Activated naive CD4-positive, alpha-beta T cell treated with anti-CD3 and anti-CD28 coated beads, Interleukin-2, amount 10 ng/mL, durations not matched to agents 7 days and 5 days (primary cell): ENCODE measurements at regions not wholly inside any gene's neighbourhood (a gene's known extent, or its start where the extent isn't known, plus 50 kb on each side); places are given as distances from the start of the nearest gene placed in this dataset.

Experiments used
- CTCF ChIA-PET: fragments of 350-600 bp; sonication (Branson Sonifier 250); formaldehyde crosslinking; loops from one replicate; lab custom pipeline; 2021; ENCODE audit warnings: antibody characterized with exemption; lab: Charles Lee
- DNase-seq: peaks from one replicate; pipeline ENCODE4 v3.0.0-alpha.2; 2020
- H3K27ac Mint-ChIP-seq: one replicate; pipeline ENCODE4 v1.8.0; 2021; ENCODE audit warnings: mild to moderate bottlenecking, moderate library complexity, mixed read lengths
- H3K27me3 Mint-ChIP-seq: one replicate; pipeline ENCODE4 v1.8.0; 2021; ENCODE audit warnings: mild to moderate bottlenecking, mixed read lengths
- H3K36me3 Mint-ChIP-seq: one replicate; pipeline ENCODE4 v1.8.0; 2021; ENCODE audit warnings: mixed read lengths
- H3K4me1 Mint-ChIP-seq: one replicate; pipeline ENCODE4 v1.8.0; 2021; ENCODE audit warnings: mixed read lengths
- H3K4me3 Mint-ChIP-seq: one replicate; pipeline ENCODE4 v1.8.0; 2021; ENCODE audit warnings: mild to moderate bottlenecking, moderate library complexity, mixed read lengths
- H3K9me3 Mint-ChIP-seq: one replicate; pipeline ENCODE4 v1.8.0; 2021; ENCODE audit warnings: mixed read lengths

DNA sequence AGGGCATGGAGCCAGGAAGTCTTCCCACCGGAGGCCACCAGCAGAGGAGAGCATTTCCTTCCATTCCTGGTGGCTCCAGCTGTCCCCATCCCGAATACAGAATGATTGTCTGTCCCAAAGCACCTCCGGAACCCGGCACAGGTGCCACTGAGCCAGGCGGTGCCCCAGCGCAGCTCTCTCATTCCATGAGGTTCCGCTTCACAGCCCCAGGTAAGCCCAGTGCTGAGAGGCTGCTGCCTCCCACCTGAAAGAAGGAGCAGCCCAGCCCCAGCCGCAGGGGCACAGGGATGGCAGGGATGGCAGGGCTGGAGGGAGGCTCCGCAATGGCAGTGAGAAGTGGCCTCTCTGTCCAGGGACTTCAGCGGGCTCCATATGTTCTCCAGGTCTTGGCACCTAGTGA lies 162.1 kb upstream of the TCERG1L start:
- no peak overlapping the region for H3K4me3 Mint-ChIP-seq
- H3K36me3 Mint-ChIP-seq = no peaks in the 10 kb centered on the region
- H3K27me3 Mint-ChIP-seq = no peaks in the 10 kb centered on the region
- no peaks in the 10 kb centered on the region for H3K4me1 Mint-ChIP-seq
- H3K9me3 Mint-ChIP-seq = no peaks in the 10 kb centered on the region
- no peak for DNase-seq
- CTCF ChIA-PET = no interaction called here
- H3K27ac Mint-ChIP-seq = no peak overlapping the region

DNA sequence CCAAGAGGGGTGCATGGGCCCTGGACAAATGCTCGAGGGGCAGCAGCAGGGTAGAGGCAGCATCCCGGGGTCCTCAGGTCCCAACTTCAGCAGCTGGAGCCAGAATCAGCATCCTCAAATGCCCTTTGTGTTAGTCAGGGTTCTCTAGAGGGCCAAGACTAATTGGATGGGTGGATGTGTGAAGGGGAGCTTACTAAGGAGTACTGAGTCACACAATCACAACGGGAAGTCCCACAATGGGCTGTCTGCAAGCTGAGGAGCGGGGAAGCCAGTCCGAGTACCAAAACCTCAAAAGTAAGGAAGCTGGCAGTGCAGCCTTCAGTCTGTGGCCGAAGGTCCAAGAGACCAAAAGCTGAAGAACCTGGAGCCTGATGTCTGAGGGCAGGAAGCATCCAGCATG lies 162.9 kb upstream of the TCERG1L start:
- Mint-ChIP-seq H3K9me3 (no peaks in the 10 kb centered on the region), H3K27me3 (no peaks in the 10 kb centered on the region)

DNA sequence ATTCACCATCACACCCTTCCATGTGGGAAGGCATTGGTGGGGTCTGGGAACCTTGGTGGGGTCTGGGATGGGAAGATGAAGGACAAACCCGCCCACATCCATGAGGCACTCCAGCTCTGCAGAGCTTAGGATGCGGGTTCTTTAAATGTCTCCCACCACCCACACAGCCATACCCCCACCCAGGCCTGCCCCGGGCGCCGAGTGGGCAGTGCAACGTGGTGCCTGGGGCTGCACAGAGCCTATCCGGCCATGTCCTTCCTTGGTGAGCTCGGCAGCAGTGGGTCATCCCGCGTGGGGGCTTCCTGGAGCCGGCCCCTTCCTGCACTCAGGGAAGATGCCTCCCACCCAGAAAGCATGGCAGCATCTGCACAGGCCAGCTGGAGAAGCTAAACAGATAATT lies 163.5 kb upstream of the TCERG1L start:
- Mint-ChIP-seq H3K27me3 (no peaks in the 10 kb centered on the region), H3K4me3 (no peak overlapping the region), H3K36me3 (no peaks in the 10 kb centered on the region), H3K4me1 (no peaks in the 10 kb centered on the region), H3K9me3 (no peaks in the 10 kb centered on the region), H3K27ac (no peak overlapping the region)
- CTCF ChIA-PET = no interaction called here
- no peak for DNase-seq

More for the DNA sequence above, 162.9 kb upstream of the TCERG1L start:
- Mint-ChIP-seq H3K4me1 (no peaks in the 10 kb centered on the region), H3K4me3 (no peak overlapping the region), H3K27ac (no peak overlapping the region), H3K36me3 (no peaks in the 10 kb centered on the region)
- DNase-seq = no peak
- CTCF ChIA-PET = no interaction called here

DNA sequence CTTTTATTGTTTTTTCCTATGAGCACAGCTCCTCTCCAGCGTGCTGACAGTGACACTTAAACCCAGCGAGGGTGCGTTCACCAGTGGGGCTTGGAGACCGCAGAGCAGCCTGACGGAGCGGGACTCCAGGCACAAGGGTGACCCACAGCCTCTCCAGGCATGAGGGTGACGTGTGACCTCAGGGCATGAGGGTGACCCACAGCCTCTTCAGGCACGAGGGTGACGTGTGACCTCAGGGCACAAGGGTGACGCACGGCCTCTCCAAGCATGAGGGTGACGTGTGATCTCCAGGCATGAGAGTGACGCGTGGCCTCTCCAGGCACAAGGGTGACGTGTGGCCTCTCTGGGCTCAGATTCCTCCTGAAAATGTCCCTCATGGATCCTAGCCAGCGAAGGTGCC lies 164.3 kb upstream of the TCERG1L start:
- H3K9me3 Mint-ChIP-seq = no peaks in the 10 kb centered on the region
- H3K4me3 Mint-ChIP-seq = no peak overlapping the region

DNA sequence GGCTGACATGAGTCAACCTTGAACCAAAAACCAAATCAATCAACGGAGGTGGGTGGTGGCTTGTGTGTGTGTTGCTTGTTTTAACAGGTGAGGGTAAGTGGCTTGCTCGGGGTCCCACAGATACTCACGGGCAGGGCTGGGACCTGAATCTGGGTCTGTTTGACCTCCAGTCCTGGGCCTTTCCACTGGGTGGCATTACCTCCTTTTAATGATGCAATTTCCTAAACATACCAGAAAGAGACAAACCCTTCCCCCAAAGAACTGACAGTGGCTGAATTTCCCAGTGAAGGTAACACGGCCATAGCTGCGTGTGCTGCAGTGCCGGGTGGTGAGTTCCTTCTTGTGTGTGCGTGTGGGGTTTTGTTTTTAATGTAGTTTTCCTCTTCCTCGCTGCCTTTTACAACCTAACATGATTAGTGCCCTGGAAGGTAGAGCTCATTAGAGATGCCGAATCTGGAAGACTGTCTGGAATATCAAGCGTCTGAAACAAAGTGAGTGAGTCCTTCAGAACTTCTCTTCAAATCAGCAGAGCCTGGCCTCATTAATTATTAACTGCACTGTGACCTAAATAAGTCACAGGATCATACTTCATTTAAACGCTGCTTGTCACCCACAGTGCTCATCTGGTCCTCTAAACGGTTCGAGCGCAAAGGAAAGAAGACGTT lies 166.1 kb upstream of the TCERG1L start:
- CTCF ChIA-PET = no interaction called here
- Mint-ChIP-seq H3K36me3 (no peaks in the 10 kb centered on the region), H3K27me3 (no peaks in the 10 kb centered on the region), H3K27ac (no peak overlapping the region), H3K9me3 (peaks cover 1% of the 10 kb centered on the region), H3K4me3 (no peak overlapping the region), H3K4me1 (no peaks in the 10 kb centered on the region)
- no peak for DNase-seq

More for the DNA sequence above, 164.3 kb upstream of the TCERG1L start:
- DNase-seq = no peak
- no peak overlapping the region for H3K27ac Mint-ChIP-seq
- CTCF ChIA-PET = interaction anchor here (1.3 kb wide), 1 partner anchor 22 kb away, joined by 3 read pairs; no protein-coding TSS in a partner anchor
- H3K36me3 Mint-ChIP-seq = no peaks in the 10 kb centered on the region
- no peaks in the 10 kb centered on the region for H3K27me3 Mint-ChIP-seq
- no peaks in the 10 kb centered on the region for H3K4me1 Mint-ChIP-seq

DNA sequence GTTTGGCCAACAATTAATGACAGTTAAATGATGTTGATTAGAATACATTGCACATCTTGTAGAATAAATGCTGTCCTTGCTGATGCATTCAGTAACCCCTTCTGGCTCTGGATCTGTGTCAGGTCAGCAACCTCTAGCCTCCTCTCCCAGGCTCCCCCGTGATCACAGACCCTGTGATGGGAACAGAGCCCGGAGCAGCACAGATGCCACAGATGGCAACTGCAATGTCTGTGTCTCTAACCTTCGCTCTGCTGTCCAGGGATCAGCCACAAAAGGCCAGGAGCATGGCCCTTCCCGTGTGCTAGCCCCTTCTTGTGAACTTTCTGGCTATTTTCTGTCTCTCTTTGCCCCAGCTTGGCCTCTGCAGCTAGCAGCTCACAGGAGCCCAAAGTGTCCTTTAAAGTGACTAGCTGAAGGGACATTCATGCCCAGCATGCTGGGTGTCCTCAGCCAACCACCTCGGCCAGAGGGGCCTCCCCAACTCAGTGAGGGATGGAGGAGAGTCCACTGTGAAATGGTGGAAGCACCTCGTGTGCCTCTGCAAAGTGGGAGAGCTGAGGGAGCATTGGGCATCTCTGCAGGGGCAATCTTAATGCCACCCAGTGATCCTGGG lies 167.0 kb upstream of the TCERG1L start:
- no peaks in the 10 kb centered on the region for H3K27me3 Mint-ChIP-seq
- no peak for DNase-seq
- no peak overlapping the region for H3K4me3 Mint-ChIP-seq
- CTCF ChIA-PET = no interaction called here
- no peak overlapping the region for H3K27ac Mint-ChIP-seq
- H3K9me3 Mint-ChIP-seq = peaks cover 7% of the 10 kb centered on the region
- H3K4me1 Mint-ChIP-seq = no peaks in the 10 kb centered on the region
- H3K36me3 Mint-ChIP-seq = no peaks in the 10 kb centered on the region

DNA sequence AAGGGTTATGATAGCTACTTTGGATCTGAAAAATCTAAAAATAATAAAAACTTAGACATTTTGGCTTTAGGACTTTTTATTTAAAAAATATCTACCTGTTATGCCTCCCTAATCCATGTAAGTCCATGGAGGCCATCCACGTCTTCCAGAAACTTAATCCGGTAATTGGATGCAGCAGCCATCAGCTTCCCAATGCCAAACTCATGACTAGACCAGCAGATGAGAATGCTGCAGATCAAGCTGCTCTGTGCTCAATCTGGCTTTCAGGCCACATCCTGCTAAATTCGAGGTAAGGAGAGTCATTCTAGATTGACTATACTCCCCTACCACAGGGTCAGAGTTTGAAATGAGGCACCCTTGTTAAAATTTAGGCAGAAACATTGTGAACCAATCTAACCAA lies 168.5 kb upstream of the TCERG1L start:
- Mint-ChIP-seq H3K27me3 (no peaks in the 10 kb centered on the region), H3K27ac (no peak overlapping the region), H3K4me3 (no peak overlapping the region), H3K4me1 (no peaks in the 10 kb centered on the region), H3K9me3 (peaks cover 8% of the 10 kb centered on the region), H3K36me3 (no peaks in the 10 kb centered on the region)
- CTCF ChIA-PET = no interaction called here
- no peak for DNase-seq

DNA sequence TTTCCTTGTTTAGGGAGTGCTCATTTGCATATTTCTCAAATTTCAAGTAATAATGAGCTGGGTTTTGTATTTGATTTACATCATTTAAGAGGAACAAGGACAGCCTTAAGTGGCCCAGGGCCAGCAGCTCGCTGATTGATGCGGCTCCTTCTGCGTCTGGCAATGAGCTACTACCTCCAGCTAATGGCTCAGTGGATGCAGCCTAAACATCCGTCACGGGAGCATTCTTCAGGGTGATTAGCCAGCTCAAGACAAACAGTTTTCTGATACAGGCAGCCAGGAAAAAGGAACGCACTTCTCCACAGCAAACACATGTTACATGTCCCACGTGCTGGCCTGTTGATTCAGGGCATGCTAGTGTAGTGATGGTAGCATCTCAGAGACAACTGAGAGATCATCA lies 169.3 kb upstream of the TCERG1L start:
- H3K9me3 Mint-ChIP-seq = peaks cover 8% of the 10 kb centered on the region
- DNase-seq = no peak
- H3K4me3 Mint-ChIP-seq = no peak overlapping the region
- CTCF ChIA-PET = no interaction called here
- no peaks in the 10 kb centered on the region for H3K4me1 Mint-ChIP-seq
- H3K27ac Mint-ChIP-seq = no peak overlapping the region
- no peaks in the 10 kb centered on the region for H3K36me3 Mint-ChIP-seq
- H3K27me3 Mint-ChIP-seq = no peaks in the 10 kb centered on the region

DNA sequence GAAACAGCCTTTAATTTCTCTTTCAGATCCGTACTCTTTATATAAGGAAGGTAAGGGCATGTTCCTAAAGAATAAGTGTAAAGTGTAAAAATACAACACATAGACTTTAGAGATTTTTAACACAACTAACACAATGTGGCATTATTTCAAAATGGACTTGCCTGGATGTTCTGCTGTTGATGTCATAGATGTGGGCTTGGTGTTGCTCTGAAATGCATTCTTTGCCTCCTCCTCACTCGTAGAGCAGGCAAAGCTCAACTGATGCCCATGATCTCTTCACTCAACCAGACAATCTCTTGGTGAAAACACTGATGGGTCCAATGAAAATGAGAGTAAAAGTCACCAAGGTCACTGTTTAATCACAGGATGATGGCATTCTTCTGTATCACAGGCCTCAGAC lies 174.2 kb upstream of the TCERG1L start:
- H3K4me1 Mint-ChIP-seq = no peaks in the 10 kb centered on the region
- H3K4me3 Mint-ChIP-seq = no peak overlapping the region
- no peaks in the 10 kb centered on the region for H3K36me3 Mint-ChIP-seq
- no peaks in the 10 kb centered on the region for H3K27me3 Mint-ChIP-seq
- CTCF ChIA-PET = no interaction called here
- no peak overlapping the region for H3K27ac Mint-ChIP-seq
- DNase-seq = no peak
- H3K9me3 Mint-ChIP-seq = peaks cover 19% of the 10 kb centered on the region

DNA sequence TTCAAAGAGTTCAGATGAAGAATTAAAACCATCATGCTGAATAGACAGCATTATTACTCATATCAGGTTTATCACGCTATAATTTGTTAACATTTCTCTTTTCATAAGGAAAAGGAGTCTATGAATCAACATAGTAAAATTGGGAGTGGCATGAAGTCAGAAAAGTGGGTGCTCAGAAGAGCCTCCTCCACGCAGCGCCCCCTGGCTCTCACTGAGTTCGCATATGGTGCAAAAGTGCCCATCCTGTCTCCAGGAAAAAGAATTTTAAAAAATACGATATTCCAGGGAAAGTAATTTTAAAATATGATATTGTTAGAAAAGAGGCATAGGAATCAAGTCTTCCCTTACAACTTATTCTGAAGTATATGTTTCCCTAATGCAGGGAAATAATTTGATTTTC lies 176.3 kb upstream of the TCERG1L start:
- Mint-ChIP-seq H3K27me3 (no peaks in the 10 kb centered on the region), H3K4me1 (no peaks in the 10 kb centered on the region), H3K27ac (no peak overlapping the region), H3K36me3 (no peaks in the 10 kb centered on the region), H3K4me3 (no peak overlapping the region), H3K9me3 (peaks cover 18% of the 10 kb centered on the region)
- DNase-seq = no peak
- CTCF ChIA-PET = no interaction called here

DNA sequence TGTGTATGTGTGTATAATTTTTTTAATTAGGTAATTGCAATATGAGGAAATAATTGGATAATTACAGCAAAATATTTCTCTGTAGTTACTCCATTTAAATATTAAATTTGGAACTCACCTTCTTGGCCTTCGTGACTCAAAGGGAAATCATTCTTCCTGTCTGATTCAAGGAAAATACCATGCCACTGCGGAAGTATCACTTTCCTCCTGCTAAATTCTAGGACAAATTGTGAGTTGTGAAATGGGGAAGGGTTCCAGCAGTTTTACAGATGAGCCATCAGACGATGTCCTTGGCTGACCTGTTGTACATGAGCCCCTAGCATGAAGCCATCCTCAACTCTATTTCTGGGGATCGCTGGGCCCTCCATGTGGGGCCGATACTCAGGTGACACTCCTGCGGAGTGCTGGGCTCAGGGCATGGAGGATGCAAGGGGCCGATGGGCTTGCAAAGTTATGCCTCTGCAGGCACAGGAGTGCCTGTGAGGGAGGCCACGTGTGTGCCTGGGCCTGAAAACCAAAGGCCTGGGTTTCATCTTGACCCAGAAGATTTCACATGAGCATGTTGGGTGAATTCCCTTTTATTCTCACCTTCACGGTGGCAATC lies 179.6 kb upstream of the TCERG1L start:
- H3K27ac Mint-ChIP-seq = no peak overlapping the region
- no peak overlapping the region for H3K4me3 Mint-ChIP-seq
- H3K27me3 Mint-ChIP-seq = no peaks in the 10 kb centered on the region
- H3K36me3 Mint-ChIP-seq = no peaks in the 10 kb centered on the region
- H3K4me1 Mint-ChIP-seq = no peaks in the 10 kb centered on the region
- H3K9me3 Mint-ChIP-seq = peaks cover 11% of the 10 kb centered on the region
- CTCF ChIA-PET = no interaction called here
- DNase-seq = no peak

DNA sequence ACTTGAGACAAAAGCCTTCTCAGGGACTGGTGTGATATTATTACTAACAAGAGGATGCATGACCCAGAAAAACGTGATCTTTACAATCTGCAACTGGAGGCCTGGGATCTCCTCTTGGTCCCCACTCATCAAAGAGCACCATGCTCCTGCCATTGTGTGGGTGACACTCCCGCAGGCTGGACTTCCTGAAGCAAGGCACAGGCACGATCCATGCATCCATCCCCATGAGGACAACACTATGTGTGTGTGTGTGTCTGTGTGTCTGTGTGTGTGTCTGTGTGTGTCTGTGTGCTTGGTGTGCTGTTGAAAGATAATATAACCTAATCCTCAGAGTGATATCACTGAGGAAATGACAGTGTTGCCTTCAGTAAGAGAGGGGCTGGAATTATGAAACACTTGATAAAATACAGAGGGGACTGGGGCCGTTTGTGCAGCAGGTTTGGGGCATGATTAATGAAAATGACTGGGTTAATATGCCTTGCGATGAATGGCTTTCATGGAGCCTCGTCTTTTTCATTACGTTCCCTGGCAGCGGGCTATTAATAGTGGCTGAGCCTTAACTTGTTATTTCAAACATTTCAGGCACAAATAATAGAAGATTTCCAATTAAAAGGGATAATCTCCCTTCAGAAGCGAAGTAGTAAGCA lies 180.8 kb upstream of the TCERG1L start:
- no peak overlapping the region for H3K27ac Mint-ChIP-seq
- H3K4me3 Mint-ChIP-seq = no peak overlapping the region
- H3K4me1 Mint-ChIP-seq = no peaks in the 10 kb centered on the region
- H3K27me3 Mint-ChIP-seq = no peaks in the 10 kb centered on the region
- CTCF ChIA-PET = no interaction called here
- no peaks in the 10 kb centered on the region for H3K36me3 Mint-ChIP-seq
- no peak for DNase-seq
- H3K9me3 Mint-ChIP-seq = peaks cover 5% of the 10 kb centered on the region

DNA sequence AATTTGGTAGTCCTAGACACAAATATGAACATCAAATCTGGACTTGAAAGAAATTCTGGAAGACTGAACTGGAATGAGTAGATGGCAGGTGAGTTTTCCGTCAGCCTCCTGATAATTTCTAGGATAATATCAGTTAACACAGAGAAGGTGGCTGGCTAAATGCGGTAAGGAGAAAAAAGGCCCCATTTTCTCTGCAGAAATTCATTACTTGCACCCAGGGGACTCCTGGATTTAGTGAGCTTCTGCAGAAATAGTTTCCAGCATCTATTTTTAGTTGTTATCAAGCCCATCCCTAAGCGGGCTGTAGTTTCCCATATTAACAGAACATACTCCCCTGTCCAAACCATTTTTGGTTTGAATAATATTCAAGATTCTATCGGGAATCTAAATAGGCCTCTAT lies 181.9 kb upstream of the TCERG1L start:
- Mint-ChIP-seq H3K9me3 (peaks cover 3% of the 10 kb centered on the region), H3K27ac (no peak overlapping the region), H3K27me3 (no peaks in the 10 kb centered on the region), H3K36me3 (no peaks in the 10 kb centered on the region), H3K4me1 (no peaks in the 10 kb centered on the region), H3K4me3 (no peak overlapping the region)
- no peak for DNase-seq
- CTCF ChIA-PET = no interaction called here

DNA sequence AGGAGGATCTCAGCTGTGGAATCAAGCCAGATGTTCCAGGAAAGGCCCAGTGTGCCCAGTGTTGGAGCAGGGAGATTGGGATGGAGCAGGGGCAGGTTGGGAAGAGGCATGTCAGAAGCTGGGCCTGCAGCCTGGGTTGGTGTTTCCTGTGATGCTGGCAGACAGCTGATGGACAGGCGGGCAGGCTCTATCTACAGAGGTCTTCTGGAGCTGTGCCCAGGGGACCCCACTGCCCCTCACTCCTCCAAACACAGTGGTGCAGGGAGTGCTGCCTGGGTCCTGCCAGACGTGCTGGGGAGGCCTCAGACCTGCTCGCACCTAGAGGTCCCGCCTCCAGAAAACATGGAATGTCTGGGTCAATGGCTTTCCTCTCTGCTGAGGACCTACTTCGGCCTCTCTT lies 182.9 kb upstream of the TCERG1L start:
- no peak overlapping the region for H3K27ac Mint-ChIP-seq
- CTCF ChIA-PET = no interaction called here

DNA sequence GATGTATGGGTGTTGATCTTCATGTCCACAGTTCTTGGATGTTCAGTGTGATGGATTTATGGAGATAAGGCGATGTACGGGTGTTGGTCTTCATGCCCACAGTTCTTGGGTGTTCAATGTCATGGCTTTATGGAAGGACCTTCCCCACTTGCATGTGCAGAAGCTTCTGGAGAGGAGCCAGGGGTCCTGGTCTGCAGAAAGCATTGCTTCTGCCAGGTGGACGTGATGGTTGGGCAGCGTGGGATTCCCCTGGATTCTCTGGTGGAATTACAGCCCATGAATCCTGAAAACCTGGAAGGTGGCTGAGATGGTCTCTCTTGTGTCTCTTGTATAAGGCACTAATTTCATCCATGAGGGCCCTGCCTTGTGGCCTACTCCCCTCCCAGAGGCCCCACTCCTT lies 183.7 kb upstream of the TCERG1L start:
- DNase-seq = no peak
- Mint-ChIP-seq H3K4me3 (no peak overlapping the region), H3K9me3 (peaks cover 5% of the 10 kb centered on the region), H3K27ac (no peak overlapping the region), H3K36me3 (no peaks in the 10 kb centered on the region), H3K4me1 (no peaks in the 10 kb centered on the region), H3K27me3 (no peaks in the 10 kb centered on the region)
- CTCF ChIA-PET = no interaction called here

More for the DNA sequence above, 182.9 kb upstream of the TCERG1L start:
- DNase-seq = no peak
- H3K4me1 Mint-ChIP-seq = no peaks in the 10 kb centered on the region
- H3K36me3 Mint-ChIP-seq = no peaks in the 10 kb centered on the region
- peaks cover 3% of the 10 kb centered on the region for H3K9me3 Mint-ChIP-seq
- no peak overlapping the region for H3K4me3 Mint-ChIP-seq
- no peaks in the 10 kb centered on the region for H3K27me3 Mint-ChIP-seq
